Naive thymus-derived CD4-positive, alpha-beta T cell (primary cell): ENCODE measurements at regions not wholly inside any gene's neighbourhood (a gene's known extent, or its start where the extent isn't known, plus 50 kb on each side); places are given as distances from the start of the nearest gene placed in this dataset.

ENCODE experiments used
- ATAC-seq: fragments of 150-1000 bp; cut with Tn5 transposase; 2 replicates; pipeline ENCODE4 v1.10.0; 2021; ENCODE audit warnings: mild to moderate bottlenecking, moderate library complexity
- CTCF ChIA-PET: fragments of 350-600 bp; sonication (Branson Sonifier 250); formaldehyde crosslinking; loops from one replicate; lab custom pipeline; 2021; ENCODE audit warnings: antibody characterized with exemption; lab: Charles Lee
- POLR2A ChIA-PET: fragments of 350-600 bp; sonication (Branson Sonifier 250); formaldehyde crosslinking; loops from one replicate; lab custom pipeline; 2021; ENCODE audit warnings: antibody characterized with exemption, inconsistent platforms; lab: Charles Lee
- DNase-seq, 9 donors: peaks; one replicate each; pipeline versions ENCODE4 v3.0.0 to v3.0.0-alpha.2; 2020 to 2022; ENCODE audit warnings: mixed read lengths in 1 of 9
- H3K27ac ChIP-seq: one replicate; pipeline ENCODE4 v1.7.0; 2013; ENCODE audit warnings: mild to moderate bottlenecking, low read depth, low read length, moderate library complexity
- H3K27me3 ChIP-seq, 2 donors: one replicate each; pipeline ENCODE4 v1.7.0; 2013; ENCODE audit warnings: low read length in 2 of 2, mild to moderate bottlenecking in 2 of 2, moderate library complexity in 2 of 2; ENCODE audit not compliant: control insufficient read depth in 2 of 2, insufficient read depth in 2 of 2
- H3K36me3 ChIP-seq, 3 experiments: 1 replicate in 2 of 3; 2 replicates in 1 of 3; pipeline ENCODE4 v1.7.0; 2013; ENCODE audit warnings: low read length in 3 of 3, mild to moderate bottlenecking in 3 of 3, moderate library complexity in 1 of 3; ENCODE audit not compliant: insufficient read depth in 3 of 3, control insufficient read depth in 2 of 3
- H3K4me1 ChIP-seq, 2 donors: one replicate each; pipeline ENCODE4 v1.7.0; 2013; ENCODE audit warnings: low read length in 2 of 2, mild to moderate bottlenecking in 2 of 2, moderate library complexity in 1 of 2; ENCODE audit not compliant: control insufficient read depth in 2 of 2, insufficient read depth in 2 of 2
- H3K4me3 ChIP-seq: 2 replicates; pipeline ENCODE4 v1.7.0; 2013; ENCODE audit warnings: mild to moderate bottlenecking, low read length
- H3K9me3 ChIP-seq, 3 experiments: 1 replicate in 2 of 3; 2 replicates in 1 of 3; pipeline ENCODE4 v1.7.0; 2013; ENCODE audit warnings: low read length in 3 of 3; ENCODE audit not compliant: control insufficient read depth in 2 of 3
- H3K27ac Mint-ChIP-seq, 9 donors: one replicate each; pipeline ENCODE4 v1.8.0; 2020 to 2022; ENCODE audit warnings: mixed read lengths in 9 of 9, mild to moderate bottlenecking in 8 of 9, moderate library complexity in 5 of 9, inconsistent platforms in 2 of 9
- H3K27me3 Mint-ChIP-seq, 5 donors: one replicate each; pipeline ENCODE4 v1.8.0; 2021 to 2022; ENCODE audit warnings: mixed read lengths in 5 of 5, mild to moderate bottlenecking in 1 of 5
- H3K36me3 Mint-ChIP-seq, 5 donors: one replicate each; pipeline ENCODE4 v1.8.0; 2020 to 2022; ENCODE audit warnings: mixed read lengths in 5 of 5, mild to moderate bottlenecking in 3 of 5, inconsistent platforms in 1 of 5
- H3K4me1 Mint-ChIP-seq, 7 donors: one replicate each; pipeline ENCODE4 v1.8.0; 2020 to 2022; ENCODE audit warnings: mixed read lengths in 7 of 7, mild to moderate bottlenecking in 3 of 7, inconsistent platforms in 1 of 7
- H3K4me3 Mint-ChIP-seq, 10 donors: one replicate each; pipeline ENCODE4 v1.8.0; 2020 to 2022; ENCODE audit warnings: mild to moderate bottlenecking in 10 of 10, mixed read lengths in 10 of 10, moderate library complexity in 6 of 10, inconsistent platforms in 2 of 10
- H3K9me3 Mint-ChIP-seq, 11 donors: one replicate each; pipeline ENCODE4 v1.8.0; 2020 to 2022; ENCODE audit warnings: mixed read lengths in 11 of 11, mild to moderate bottlenecking in 4 of 11, inconsistent platforms in 1 of 11, moderate library complexity in 1 of 11
- intact Hi-C, 2 donors: fragments of 100-400 bp; cut with micrococcal nuclease; formaldehyde crosslinking; loops; one replicate each; pipeline ENCODE4 v1.15.1; 2023

DNA sequence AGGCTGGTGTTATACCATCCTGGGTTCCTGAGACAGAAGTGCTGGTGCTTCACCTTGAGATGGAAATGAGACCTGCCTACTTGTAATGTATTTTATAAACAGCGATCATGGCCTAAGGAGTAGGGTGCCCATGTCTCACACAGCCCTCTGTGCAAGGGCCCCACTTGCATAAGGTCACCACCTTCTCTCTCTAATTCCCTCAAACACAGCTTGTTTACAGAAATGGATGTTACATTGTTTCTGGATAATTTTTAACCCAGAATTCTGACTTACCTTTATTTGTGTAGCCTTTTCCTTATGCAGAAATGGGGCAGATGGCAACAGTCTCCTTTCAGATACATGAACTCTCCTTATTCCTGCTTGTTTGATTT is 95.1 kb upstream of the UMPS start:
- intact Hi-C loops = loop anchor here (5.0 kb wide), 2 partner anchors 53 to 68 kb away; no protein-coding TSS in a partner anchor
- H3K27ac Mint-ChIP-seq = no peak overlapping the region
- H3K4me3 Mint-ChIP-seq = no peak overlapping the region
- no peak for ATAC-seq
- Histone ChIP-seq H3K4me1 (peaks cover 0 to 9% of the 10 kb centered on the region in 2 donors), H3K36me3 (no peaks in the 10 kb centered on the region), H3K27me3 (no peaks in the 10 kb centered on the region), H3K9me3 (no peaks in the 10 kb centered on the region), H3K27ac (no peak overlapping the region), H3K4me3 (no peak overlapping the region)
- ChIA-PET CTCF (no interaction called here), POLR2A (no interaction called here)
- no peak for DNase-seq
- H3K36me3 Mint-ChIP-seq = peaks cover 0 to 4% (median 0%) of the 10 kb centered on the region in 5 donors
- H3K9me3 Mint-ChIP-seq = no peaks in the 10 kb centered on the region
- peaks cover 0 to 69% (median 0%) of the 10 kb centered on the region in 5 donors for H3K27me3 Mint-ChIP-seq
- peaks cover 5 to 38% (median 13%) of the 10 kb centered on the region in 7 donors for H3K4me1 Mint-ChIP-seq

DNA sequence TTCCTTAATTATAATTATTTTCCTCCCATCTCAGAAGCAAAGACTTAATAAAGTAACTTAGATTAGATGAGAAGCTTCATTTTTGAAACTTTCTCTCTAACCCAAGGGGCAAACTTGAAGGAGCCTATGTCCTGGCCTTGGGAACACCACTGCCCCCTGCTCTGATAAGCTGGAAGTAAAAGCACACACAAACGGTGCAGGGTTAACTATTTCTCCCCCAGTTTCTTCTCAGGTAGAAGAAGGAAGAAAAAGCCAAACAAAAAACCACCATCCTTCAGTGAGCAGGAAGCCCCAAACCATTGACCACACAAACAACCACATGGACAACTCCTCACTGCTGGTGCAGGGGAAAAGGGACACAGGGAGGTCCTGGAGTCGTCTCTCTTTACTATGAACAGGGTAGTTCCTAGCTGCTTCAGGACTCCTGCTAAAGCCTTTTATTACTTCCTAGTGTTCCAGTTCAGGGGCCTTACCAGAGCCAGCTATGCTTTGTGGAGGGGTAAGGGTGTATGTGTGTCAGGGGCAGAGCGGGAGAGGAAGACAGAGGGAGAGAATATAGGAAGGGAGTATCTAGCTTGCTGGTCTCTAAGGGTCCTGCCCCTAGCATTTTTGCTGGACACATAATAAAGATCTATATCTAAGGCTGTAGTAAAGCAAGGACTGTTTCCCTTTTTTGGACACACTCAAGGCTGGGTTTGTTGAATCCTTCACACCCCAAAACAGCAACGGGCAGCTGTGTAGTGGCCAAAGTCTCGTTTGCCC is 94.0 kb upstream of the UMPS start:
- Histone ChIP-seq H3K36me3 (no peaks in the 10 kb centered on the region), H3K27me3 (no peaks in the 10 kb centered on the region), H3K27ac (no peak overlapping the region), H3K4me3 (no peak overlapping the region), H3K4me1 (peaks cover 0 to 9% of the 10 kb centered on the region in 2 donors), H3K9me3 (no peaks in the 10 kb centered on the region)
- POLR2A ChIA-PET = interaction anchor here (0.6 kb wide), 1 partner anchor 19 kb away, joined by 4 read pairs; no protein-coding TSS in a partner anchor
- no peak overlapping the region for H3K4me3 Mint-ChIP-seq
- ATAC-seq (no peak), DNase-seq (no peak)
- H3K4me1 Mint-ChIP-seq = peaks cover 5 to 49% (median 13%) of the 10 kb centered on the region in 7 donors
- H3K27ac Mint-ChIP-seq = no peak overlapping the region
- CTCF ChIA-PET = no interaction called here
- intact Hi-C loops = loop anchor here (5.0 kb wide), 2 partner anchors 54 to 69 kb away; no protein-coding TSS in a partner anchor
- no peaks in the 10 kb centered on the region for H3K9me3 Mint-ChIP-seq
- H3K36me3 Mint-ChIP-seq = peaks cover 0 to 4% (median 0%) of the 10 kb centered on the region in 5 donors
- peaks cover 0 to 71% (median 0%) of the 10 kb centered on the region in 5 donors for H3K27me3 Mint-ChIP-seq

DNA sequence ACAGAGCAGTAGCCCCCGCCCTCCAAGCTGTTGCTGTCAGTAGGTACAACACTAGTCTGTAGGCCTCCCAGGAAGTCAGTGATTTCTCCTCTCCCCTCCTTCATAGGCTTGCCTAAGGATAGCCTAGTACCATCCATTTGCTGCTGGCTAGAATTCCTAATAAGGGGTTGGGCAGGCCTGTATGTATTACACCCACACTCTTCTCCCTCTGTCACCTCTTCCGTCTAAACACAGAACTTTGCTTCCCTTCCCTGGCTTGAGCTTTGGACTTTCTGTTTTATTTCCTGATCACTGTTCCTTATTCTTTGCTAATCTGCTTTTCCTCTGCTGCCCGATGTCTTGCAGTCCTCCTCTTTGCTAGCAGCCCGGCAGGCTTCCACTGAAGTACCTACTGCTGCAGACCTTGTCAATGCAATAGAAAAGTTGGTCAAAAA is 93.4 kb upstream of the UMPS start:
- Histone ChIP-seq H3K36me3 (no peaks in the 10 kb centered on the region), H3K4me1 (peaks cover 0 to 9% of the 10 kb centered on the region in 2 donors), H3K4me3 (no peak overlapping the region), H3K27ac (no peak overlapping the region), H3K9me3 (no peaks in the 10 kb centered on the region), H3K27me3 (no peaks in the 10 kb centered on the region)
- ATAC-seq (no peak), DNase-seq (no peak)
- Mint-ChIP-seq H3K27ac (no peak overlapping the region), H3K36me3 (peaks cover 0 to 4% (median 0%) of the 10 kb centered on the region in 5 donors), H3K4me3 (no peak overlapping the region), H3K4me1 (peaks cover 5 to 52% (median 13%) of the 10 kb centered on the region in 7 donors), H3K27me3 (peaks cover 0 to 71% (median 0%) of the 10 kb centered on the region in 5 donors), H3K9me3 (peaks cover 0 to 2% (median 0%) of the 10 kb centered on the region in 11 donors)
- POLR2A ChIA-PET = no interaction called here
- CTCF ChIA-PET = no interaction called here
- intact Hi-C loops = loop anchor here (5.0 kb wide), 2 partner anchors 55 to 70 kb away; no protein-coding TSS in a partner anchor

DNA sequence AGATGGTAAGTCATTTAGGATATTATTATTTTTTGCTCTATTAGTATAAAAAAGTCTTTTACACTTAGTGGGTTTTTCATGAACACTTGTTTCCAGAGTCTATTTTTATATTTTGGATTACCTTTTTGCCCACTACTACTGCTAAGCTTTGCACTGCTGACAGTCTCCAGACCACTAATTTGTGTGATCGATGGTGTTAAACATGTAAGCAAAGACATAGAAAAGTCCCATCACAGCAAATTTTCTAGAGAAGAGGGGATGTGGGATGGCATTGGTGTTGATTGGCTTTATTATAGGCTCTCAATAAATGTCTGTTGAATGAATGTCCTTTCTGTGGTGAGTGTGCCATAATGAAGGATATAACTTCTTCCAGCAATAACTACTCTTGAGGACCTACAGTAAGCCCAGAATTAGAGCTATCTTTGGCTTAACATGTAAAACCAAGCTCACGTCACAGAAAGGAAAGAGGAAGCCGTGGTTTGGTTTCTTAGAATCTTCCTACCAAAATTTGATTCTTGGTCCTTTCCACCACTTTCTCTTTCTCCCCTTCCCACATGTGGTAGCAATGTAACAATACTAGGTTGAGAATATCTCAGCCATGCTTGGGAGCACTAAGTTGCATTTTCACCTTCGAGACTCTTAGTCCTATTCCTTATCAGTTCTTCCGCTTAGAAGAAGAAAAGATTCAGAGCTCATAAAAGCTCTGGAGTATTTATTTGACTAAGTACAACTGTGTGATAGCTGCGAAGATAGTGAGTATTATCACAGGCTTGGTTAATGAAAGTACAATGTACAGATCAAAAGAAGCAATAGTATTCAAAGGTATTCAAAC is 90.6 kb upstream of the UMPS start:
- no peaks in the 10 kb centered on the region for H3K36me3 ChIP-seq
- H3K4me1 ChIP-seq = peaks cover 0 to 9% of the 10 kb centered on the region in 2 donors
- CTCF ChIA-PET = interaction anchor here (0.6 to 1.2 kb wide), 2 partner anchors 11 to 74 kb away, joined by 3 to 6 read pairs; no protein-coding TSS in a partner anchor
- POLR2A ChIA-PET = no interaction called here
- H3K27me3 Mint-ChIP-seq = peaks cover 0 to 66% (median 0%) of the 10 kb centered on the region in 5 donors
- H3K36me3 Mint-ChIP-seq = peaks cover 0 to 6% (median 0%) of the 10 kb centered on the region in 5 donors
- H3K9me3 Mint-ChIP-seq = peaks cover 0 to 3% (median 0%) of the 10 kb centered on the region in 11 donors
- no peaks in the 10 kb centered on the region for H3K9me3 ChIP-seq
- H3K27ac ChIP-seq = peak overlapping the region; percentile 29
- intact Hi-C loops = loop anchor here (1.0 to 5.0 kb wide), 3 partner anchors 19 to 72 kb away; no protein-coding TSS in a partner anchor
- no peaks in the 10 kb centered on the region for H3K27me3 ChIP-seq
- ATAC-seq = peak; percentile 78
- peak overlapping the region in 8 of 10 donors; percentile 44 to 76 (median 59) for H3K4me3 Mint-ChIP-seq
- DNase-seq = peak in 1 of 9 donors; percentile 3
- H3K4me1 Mint-ChIP-seq = peaks cover 5 to 50% (median 12%) of the 10 kb centered on the region in 7 donors
- H3K4me3 ChIP-seq = no peak overlapping the region
- peak overlapping the region in 6 of 9 donors; percentile 32 to 88 (median 50) for H3K27ac Mint-ChIP-seq

DNA sequence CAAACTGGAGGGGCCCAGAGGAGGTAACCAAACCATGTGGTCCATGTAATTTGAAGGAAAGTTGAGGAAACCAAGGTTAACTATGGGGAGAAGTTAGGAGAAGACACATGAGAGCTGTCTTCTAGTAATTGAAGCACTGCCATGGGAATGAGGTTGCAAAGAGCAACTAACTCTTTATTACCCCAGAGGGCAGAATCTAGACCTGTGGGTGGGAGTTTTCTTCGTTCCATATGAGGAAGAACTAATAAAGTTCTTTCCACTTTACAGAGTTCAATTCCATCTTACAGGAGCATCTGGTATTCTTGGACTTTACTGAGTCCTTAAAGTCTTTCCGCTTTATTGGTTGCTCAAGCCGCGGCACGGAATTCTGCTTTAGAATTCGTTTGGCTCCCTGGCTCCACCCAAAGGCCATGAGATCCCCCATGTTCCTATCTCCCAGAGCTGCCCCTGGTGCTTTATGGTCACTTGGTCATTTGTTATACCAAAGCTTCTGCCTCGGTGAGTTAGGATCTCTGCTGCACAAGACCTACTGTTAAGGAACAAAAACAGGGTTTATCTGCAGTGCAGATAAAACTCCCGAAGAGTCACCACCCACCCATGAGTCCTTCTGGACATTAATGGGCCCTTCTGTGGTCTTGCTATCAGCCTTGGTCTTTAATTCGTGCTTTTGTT is 89.5 kb upstream of the UMPS start:
- peaks cover 0 to 66% (median 0%) of the 10 kb centered on the region in 5 donors for H3K27me3 Mint-ChIP-seq
- no peak overlapping the region for H3K4me3 ChIP-seq
- H3K4me3 Mint-ChIP-seq = peak overlapping the region in 2 of 10 donors; percentile 52 to 72
- H3K27me3 ChIP-seq = no peaks in the 10 kb centered on the region
- H3K36me3 Mint-ChIP-seq = peaks cover 0 to 6% (median 0%) of the 10 kb centered on the region in 5 donors
- CTCF ChIA-PET = interaction anchor here (1.2 kb wide), 1 partner anchor 75 kb away, joined by 3 read pairs; no protein-coding TSS in a partner anchor
- POLR2A ChIA-PET = no interaction called here
- H3K27ac Mint-ChIP-seq = peak overlapping the region in 3 of 9 donors; percentile 44 to 88 (median 47)
- H3K4me1 ChIP-seq = peaks cover 0 to 9% of the 10 kb centered on the region in 2 donors
- H3K9me3 ChIP-seq = no peaks in the 10 kb centered on the region
- no peak for ATAC-seq
- intact Hi-C loops = no loop called here
- H3K27ac ChIP-seq = no peak overlapping the region
- DNase-seq = no peak
- H3K4me1 Mint-ChIP-seq = peaks cover 5 to 49% (median 10%) of the 10 kb centered on the region in 7 donors
- no peaks in the 10 kb centered on the region for H3K36me3 ChIP-seq
- peaks cover 0 to 6% (median 0%) of the 10 kb centered on the region in 11 donors for H3K9me3 Mint-ChIP-seq

DNA sequence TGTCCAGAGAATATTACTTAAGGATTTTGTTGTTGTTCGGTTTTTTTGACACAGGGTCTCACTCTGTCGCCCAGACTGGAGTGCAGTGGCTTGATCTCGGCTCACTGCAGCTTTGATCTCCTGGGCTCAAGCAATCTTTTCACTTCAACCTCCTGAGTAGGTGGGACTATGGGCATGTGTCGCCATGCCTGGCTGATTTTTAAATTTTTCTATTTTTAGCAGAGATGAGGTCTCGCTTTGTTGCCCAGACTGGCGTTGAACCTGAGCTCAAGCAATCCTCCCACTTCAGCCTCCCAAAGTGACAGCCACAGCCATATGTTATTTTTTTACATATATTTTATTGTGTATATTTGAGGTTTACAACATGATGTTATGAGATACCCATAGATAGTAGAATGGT is 86.8 kb upstream of the UMPS start:
- intact Hi-C loops = no loop called here
- DNase-seq (no peak), ATAC-seq (no peak)
- Mint-ChIP-seq H3K36me3 (peaks cover 0 to 12% (median 0%) of the 10 kb centered on the region in 5 donors), H3K4me3 (no peak overlapping the region), H3K4me1 (peaks cover 5 to 33% (median 10%) of the 10 kb centered on the region in 7 donors), H3K27me3 (peaks cover 0 to 57% (median 3%) of the 10 kb centered on the region in 5 donors), H3K9me3 (peaks cover 0 to 6% (median 0%) of the 10 kb centered on the region in 11 donors), H3K27ac (no peak overlapping the region)
- no peaks in the 10 kb centered on the region for H3K27me3 ChIP-seq
- H3K4me3 ChIP-seq = no peak overlapping the region
- no peak overlapping the region for H3K27ac ChIP-seq
- H3K4me1 ChIP-seq = peaks cover 0 to 9% of the 10 kb centered on the region in 2 donors
- peaks cover 0 to 5% (median 0%) of the 10 kb centered on the region in 3 experiments for H3K36me3 ChIP-seq
- CTCF ChIA-PET = no interaction called here
- no peaks in the 10 kb centered on the region for H3K9me3 ChIP-seq
- POLR2A ChIA-PET = no interaction called here
